GM21825 (cell line): ENCODE measurements at regions not wholly inside any gene's neighbourhood (a gene's known extent, or its start where the extent isn't known, plus 50 kb on each side); places are given as distances from the start of the nearest gene placed in this dataset.
"Not testable (repeated sequence)": the region's sequence is repeated elsewhere in the genome, so short reads cannot be mapped to it uniquely, and the experiment has no call there.

ENCODE experiments used
- ATAC-seq: cut with Tn5 transposase; IDR thresholded peaks from one replicate; pipeline ENCODE4 v1.9.1; 2021; ENCODE audit warnings: mild to moderate bottlenecking, moderate library complexity; ENCODE audit not compliant: unreplicated experiment

- ATAC-seq: not testable (repeated sequence)
Observed at GRCh38 chr12:78575208-78575607, 289.4 kb upstream of the SYT1 start.

GRCh38 chr12:78579846-78580245 is 284.7 kb upstream of the SYT1 start:
- ATAC-seq: no peak

GRCh38 chr12:78580296-78580695 is 284.3 kb upstream of the SYT1 start:
- no peak for ATAC-seq

GRCh38 chr12:78584695-78585094 is 279.9 kb upstream of the SYT1 start:
- no peak for ATAC-seq

GRCh38 chr12:78585132-78585531 is 279.4 kb upstream of the SYT1 start:
- no peak for ATAC-seq

GRCh38 chr12:78586790-78587189 is 277.8 kb upstream of the SYT1 start:
- no peak for ATAC-seq

GRCh38 chr12:78599366-78599765 is 265.2 kb upstream of the SYT1 start:
- ATAC-seq: no peak

- ATAC-seq: no peak
Observed at GRCh38 chr12:78600541-78600940, 264.0 kb upstream of the SYT1 start.

GRCh38 chr12:78611504-78611903 is 253.1 kb upstream of the SYT1 start:
- ATAC-seq: no peak

- ATAC-seq: no peak
Observed at GRCh38 chr12:78612190-78612589, 252.4 kb upstream of the SYT1 start.

GRCh38 chr12:78617683-78618082 is 246.9 kb upstream of the SYT1 start:
- ATAC-seq: no peak

- no peak for ATAC-seq
Observed at GRCh38 chr12:78622529-78623195, 241.9 kb upstream of the SYT1 start.

GRCh38 chr12:78628491-78629100 is 236.0 kb upstream of the SYT1 start:
- no peak for ATAC-seq

GRCh38 chr12:78636231-78636855 is 228.2 kb upstream of the SYT1 start:
- ATAC-seq: no peak

GRCh38 chr12:78641837-78642423 is 222.6 kb upstream of the SYT1 start:
- no peak for ATAC-seq

- ATAC-seq: no peak
Observed at GRCh38 chr12:78645956-78646355, 218.6 kb upstream of the SYT1 start.

GRCh38 chr12:78651755-78652154 is 212.8 kb upstream of the SYT1 start:
- ATAC-seq: no peak

GRCh38 chr12:78666584-78666983 is 198.0 kb upstream of the SYT1 start:
- no peak for ATAC-seq

- no peak for ATAC-seq
Observed at GRCh38 chr12:78671295-78671694, 193.3 kb upstream of the SYT1 start.

GRCh38 chr12:78672033-78672432 is 192.5 kb upstream of the SYT1 start:
- ATAC-seq: no peak

- no peak for ATAC-seq
Observed at GRCh38 chr12:78674311-78675090, 190.1 kb upstream of the SYT1 start.
